GM21390 (cell line): ENCODE measurements at regions not wholly inside any gene's neighbourhood (a gene's known extent, or its start where the extent isn't known, plus 50 kb on each side); places are given as distances from the start of the nearest gene placed in this dataset.

Experiments used
- ATAC-seq: cut with Tn5 transposase; IDR thresholded peaks from one replicate; pipeline ENCODE4 v1.9.1; 2021; ENCODE audit not compliant: unreplicated experiment

GRCh38 chr6:91743756-91744155 lies 1156.9 kb upstream of the MAP3K7 start:
- no peak for ATAC-seq

GRCh38 chr6:91731939-91732338 lies 1145.1 kb upstream of the MAP3K7 start:
- ATAC-seq: no peak

DNA sequence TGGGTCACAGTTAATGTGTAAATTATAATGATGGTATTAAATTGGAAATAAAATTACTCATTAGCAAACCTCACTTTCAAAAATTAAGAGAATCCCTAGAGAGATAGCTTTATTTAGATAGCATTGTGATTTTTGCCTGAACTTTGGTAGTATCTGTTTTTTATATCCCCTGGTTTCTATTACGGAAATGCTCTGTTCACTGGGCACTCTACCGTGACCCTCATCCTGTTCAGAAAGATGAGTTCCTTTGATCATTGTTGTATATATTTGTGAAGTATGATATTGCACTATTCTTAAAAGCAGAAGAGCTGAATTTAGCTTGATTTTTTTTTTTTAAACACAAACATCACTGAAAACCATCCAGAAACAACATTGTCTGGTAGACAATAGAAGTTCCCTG lies 1143.8 kb upstream of the MAP3K7 start:
- no peak for ATAC-seq

DNA sequence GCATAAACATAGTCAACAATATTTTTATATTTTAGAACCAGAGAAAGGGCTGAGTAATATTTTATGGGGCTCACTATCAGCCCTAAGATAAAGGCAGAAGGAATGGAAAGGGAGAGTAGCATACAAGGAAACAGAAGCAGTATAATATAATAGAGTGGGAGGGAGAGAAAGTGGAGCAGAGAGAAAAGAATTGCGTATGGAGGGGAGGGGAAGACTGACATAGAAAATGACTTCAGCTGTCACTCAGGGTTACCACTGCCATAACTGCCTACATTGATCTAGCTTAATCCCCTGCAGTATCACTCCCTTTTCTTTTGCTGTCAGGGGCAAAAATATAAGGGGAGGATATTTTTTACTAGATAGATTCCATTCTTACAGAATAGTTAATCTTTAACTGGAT lies 1133.5 kb upstream of the MAP3K7 start:
- no peak for ATAC-seq

DNA sequence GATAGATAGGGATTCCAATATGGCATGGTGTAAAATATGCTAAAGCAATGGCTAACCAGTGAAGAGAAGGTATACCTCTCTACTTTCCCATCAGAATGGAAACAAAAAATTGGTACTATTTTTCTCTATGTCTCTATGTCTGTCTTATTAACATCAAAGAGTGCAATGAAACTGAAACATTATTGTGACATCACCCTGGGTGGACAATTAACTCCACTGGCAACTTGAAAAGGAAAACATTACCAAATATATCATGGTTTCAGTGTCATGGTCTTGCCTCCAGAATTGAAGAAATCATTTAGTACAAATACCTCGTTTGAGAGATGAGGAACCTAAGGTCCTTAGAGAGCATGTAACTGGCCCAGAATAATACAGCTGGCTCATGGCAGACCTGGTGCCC lies 1132.5 kb upstream of the MAP3K7 start:
- ATAC-seq: no peak

- no peak for ATAC-seq
Observed at GRCh38 chr6:91718198-91718597, 1131.3 kb upstream of the MAP3K7 start.

GRCh38 chr6:91717094-91717493 lies 1130.2 kb upstream of the MAP3K7 start:
- no peak for ATAC-seq

GRCh38 chr6:91716361-91716760 lies 1129.5 kb upstream of the MAP3K7 start:
- no peak for ATAC-seq

GRCh38 chr6:91715171-91715805 lies 1128.4 kb upstream of the MAP3K7 start:
- no peak for ATAC-seq

GRCh38 chr6:91713911-91714310 lies 1127.0 kb upstream of the MAP3K7 start:
- no peak for ATAC-seq

DNA sequence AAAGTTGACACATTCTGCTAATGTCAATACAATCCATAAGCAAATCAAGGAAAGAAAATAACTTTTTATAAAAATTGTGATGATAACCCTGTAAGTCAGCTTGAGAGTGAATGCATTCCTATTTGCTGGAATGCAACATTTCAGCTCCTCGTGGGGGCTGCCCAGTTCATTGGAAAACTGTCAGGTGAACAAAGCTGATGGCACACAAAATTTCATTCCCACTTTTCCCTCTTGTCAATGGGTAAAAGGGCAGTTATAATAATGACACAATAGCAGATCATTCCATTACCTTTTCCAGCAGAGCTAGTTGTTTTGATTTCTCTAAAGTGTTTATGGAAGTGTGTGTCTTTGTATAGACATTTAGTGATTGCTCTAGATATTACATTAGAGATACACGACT lies 1124.6 kb upstream of the MAP3K7 start:
- ATAC-seq: no peak

DNA sequence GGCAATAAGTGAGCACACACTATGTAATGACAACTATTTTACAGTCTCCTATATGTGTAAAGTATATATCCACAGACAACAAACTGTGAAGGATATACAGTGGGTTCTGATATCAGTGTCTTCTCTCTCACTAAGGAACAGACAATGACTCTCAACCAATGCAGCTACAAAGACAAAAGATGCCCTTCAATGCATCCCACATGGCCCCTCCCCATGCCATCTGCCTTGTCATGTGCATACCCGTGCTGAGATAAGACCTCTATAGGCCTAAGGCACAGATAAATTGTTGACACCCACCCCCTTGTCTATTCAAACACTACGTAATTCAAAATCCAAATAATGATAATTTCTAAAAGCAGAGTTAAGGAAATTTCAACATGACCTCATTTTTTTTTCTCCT lies 1123.5 kb upstream of the MAP3K7 start:
- no peak for ATAC-seq

- no peak for ATAC-seq
Observed at GRCh38 chr6:91708534-91708933, 1121.7 kb upstream of the MAP3K7 start.

- ATAC-seq: no peak
Observed at GRCh38 chr6:91705646-91706045, 1118.8 kb upstream of the MAP3K7 start.

DNA sequence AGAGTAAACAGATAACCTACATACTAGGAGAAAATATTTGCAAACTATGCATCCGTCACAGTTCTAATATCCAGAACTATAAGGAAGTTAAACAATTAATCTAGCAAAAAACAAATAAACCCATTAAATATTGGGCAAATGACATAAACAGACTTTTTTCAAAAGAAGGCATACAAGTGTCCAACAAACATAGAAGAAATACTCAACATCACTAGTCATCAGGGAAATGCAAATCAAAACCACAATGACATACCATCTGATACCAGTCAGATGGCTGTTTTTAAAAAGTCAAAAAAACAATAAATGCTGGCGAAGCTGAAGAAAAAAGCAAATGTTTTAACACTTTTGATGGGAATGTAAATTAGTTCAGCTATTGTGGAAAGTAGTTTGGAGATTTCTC lies 1117.7 kb upstream of the MAP3K7 start:
- no peak for ATAC-seq

GRCh38 chr6:91697010-91697695 lies 1110.3 kb upstream of the MAP3K7 start:
- no peak for ATAC-seq

DNA sequence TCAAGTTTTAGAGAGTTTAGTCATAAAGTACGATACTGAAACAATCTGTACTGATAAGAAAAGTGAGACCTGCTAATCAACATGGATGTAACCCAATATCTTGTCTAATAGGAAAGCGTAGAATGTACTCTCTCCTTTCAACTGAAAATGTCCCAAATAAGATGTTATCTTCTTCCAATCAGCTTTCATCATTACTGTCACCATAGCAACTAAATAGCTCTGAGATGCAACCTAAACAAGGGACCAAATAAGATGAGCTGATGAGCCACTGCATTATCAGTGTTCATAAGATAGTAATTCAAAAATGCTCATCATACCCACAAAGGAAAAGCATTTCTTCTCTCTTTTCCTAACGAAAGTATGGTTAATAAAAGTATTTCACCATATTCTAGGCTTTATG lies 1108.3 kb upstream of the MAP3K7 start:
- no peak for ATAC-seq

GRCh38 chr6:91694016-91694654 lies 1107.3 kb upstream of the MAP3K7 start:
- ATAC-seq: no peak

DNA sequence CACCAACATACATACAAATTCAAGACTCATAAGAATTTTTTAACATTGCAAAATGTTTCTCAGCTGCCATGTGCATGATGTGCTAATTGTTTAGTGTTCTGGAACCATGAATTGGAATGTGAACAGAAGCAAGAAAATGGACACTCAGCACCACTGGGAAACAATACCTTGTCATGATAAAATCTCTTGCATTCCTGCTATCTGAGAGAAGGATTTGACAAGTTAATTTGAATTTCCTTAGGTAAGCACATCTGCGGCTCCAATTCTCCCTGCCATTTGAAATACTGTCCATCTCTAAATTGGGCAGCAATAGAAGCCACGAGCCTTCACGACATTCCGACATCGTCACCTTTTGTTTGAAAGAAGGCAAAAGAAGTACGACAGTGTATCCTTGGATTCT lies 1104.6 kb upstream of the MAP3K7 start:
- no peak for ATAC-seq

GRCh38 chr6:91683240-91683639 lies 1096.4 kb upstream of the MAP3K7 start:
- ATAC-seq: no peak

- no peak for ATAC-seq
Observed at GRCh38 chr6:91681296-91681695, 1094.4 kb upstream of the MAP3K7 start.

- no peak for ATAC-seq
Observed at GRCh38 chr6:91678679-91679446, 1092.0 kb upstream of the MAP3K7 start.
